Testis (tissue), 2 donors: ENCODE measurements at regions not wholly inside any gene's neighbourhood (a gene's known extent, or its start where the extent isn't known, plus 50 kb on each side); places are given as distances from the start of the nearest gene placed in this dataset.

Experiments used
- POLR2A ChIP-seq: fragments of 450-650 bp; IDR thresholded peaks from one replicate; pipeline ENCODE4 v1.6.1; 2017; ENCODE audit warnings: antibody characterized with exemption, mild to moderate bottlenecking, moderate library complexity
- TF ChIP-seq, protein P1 (sequence below), 3 experiments: fragments of 450-650 bp in 2 of 3; fragments of 200-600 bp in 1 of 3; sonication (generic) in 1 of 3; IDR thresholded peaks; one replicate each; pipeline ENCODE4 v1.5.1; 2016 to 2019; ENCODE audit warnings: antibody characterized with exemption in 3 of 3, mild to moderate bottlenecking in 2 of 3, moderate library complexity in 1 of 3

DNA sequence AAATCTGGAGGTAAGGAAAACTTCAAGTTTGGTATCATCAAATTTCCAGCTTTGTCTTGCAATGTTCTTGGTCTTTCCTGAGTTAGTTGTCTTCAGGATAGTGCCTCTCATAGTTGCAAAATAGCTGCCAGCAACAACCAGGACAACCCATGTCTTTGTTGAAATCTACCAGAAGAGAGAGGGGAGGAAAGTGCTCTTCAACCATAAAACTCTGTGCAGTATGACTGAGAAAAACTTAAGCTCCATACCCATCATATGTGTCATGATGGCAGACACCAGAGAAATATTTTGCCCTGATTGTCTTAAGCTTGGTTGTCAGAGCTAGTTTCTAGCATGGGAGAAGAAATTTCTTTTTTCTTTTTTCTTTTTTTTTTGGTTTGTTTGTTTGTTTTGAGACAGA is 103.3 kb downstream of the SPRY2 start:
- TF ChIP-seq, protein P1, sequence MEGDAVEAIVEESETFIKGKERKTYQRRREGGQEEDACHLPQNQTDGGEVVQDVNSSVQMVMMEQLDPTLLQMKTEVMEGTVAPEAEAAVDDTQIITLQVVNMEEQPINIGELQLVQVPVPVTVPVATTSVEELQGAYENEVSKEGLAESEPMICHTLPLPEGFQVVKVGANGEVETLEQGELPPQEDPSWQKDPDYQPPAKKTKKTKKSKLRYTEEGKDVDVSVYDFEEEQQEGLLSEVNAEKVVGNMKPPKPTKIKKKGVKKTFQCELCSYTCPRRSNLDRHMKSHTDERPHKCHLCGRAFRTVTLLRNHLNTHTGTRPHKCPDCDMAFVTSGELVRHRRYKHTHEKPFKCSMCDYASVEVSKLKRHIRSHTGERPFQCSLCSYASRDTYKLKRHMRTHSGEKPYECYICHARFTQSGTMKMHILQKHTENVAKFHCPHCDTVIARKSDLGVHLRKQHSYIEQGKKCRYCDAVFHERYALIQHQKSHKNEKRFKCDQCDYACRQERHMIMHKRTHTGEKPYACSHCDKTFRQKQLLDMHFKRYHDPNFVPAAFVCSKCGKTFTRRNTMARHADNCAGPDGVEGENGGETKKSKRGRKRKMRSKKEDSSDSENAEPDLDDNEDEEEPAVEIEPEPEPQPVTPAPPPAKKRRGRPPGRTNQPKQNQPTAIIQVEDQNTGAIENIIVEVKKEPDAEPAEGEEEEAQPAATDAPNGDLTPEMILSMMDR (IDR thresholded peaks at IDR 0.05), result no peak
- no peak for TF ChIP-seq POLR2A
